ENCODE measurements at regions not wholly inside any gene's neighbourhood (a gene's known extent, or its start where the extent isn't known, plus 50 kb on each side); places are given as distances from the start of the nearest gene placed in this dataset.
A peak's percentile ranks its signal among the peaks of the same experiment; 100 is the strongest.

DNA sequence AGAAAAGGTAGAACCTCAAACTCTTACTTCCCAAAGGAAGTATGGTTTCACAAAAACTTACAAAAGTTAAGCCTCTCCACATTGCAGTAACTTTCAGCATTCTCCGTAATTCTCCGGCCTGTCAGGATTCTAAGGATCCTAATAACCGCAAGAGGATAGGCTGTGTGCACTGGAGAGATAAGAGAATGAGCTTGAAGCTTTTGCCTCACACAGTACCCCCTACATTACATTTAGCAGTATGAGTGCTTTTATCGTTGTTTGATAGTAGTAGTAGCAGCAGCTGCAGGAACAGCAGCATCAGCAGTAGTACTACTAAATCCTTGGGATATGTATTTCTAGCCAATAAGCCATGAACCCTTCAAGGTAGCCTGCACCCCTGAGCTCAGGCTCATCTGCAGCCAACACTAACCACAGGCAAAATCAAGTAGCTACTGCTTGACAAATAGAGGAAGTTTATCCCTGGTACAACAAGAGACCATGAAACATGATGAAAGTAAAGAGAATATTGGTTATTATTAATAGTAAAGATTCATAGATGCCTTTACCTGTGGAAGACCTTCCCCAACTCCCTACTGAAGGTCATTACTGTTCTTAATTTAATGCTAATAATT, 222.6 kb upstream of the CNTNAP2 start:
- TF ChIP-seq POLR2A (IDR thresholded peaks at IDR 0.05; ENCODE audit: extremely low read depth, insufficient read length) (no peak), CTCF (IDR thresholded peaks at IDR 0.05; ENCODE audit: low read depth, low read length) (no peak), MYC (IDR thresholded peaks at IDR 0.05; ENCODE audit: low read depth, low read length) (no peak)
- TF ChIP-seq, protein P1, sequence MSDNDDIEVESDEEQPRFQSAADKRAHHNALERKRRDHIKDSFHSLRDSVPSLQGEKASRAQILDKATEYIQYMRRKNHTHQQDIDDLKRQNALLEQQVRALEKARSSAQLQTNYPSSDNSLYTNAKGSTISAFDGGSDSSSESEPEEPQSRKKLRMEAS (IDR thresholded peaks at IDR 0.05; ENCODE audit: low read depth, low read length) = no peak
- DNase-seq (ENCODE audit: low read depth) = no peak
- H3K4me3 ChIP-seq (ENCODE audit: low read depth, low read length) = no peak overlapping the region

DNA sequence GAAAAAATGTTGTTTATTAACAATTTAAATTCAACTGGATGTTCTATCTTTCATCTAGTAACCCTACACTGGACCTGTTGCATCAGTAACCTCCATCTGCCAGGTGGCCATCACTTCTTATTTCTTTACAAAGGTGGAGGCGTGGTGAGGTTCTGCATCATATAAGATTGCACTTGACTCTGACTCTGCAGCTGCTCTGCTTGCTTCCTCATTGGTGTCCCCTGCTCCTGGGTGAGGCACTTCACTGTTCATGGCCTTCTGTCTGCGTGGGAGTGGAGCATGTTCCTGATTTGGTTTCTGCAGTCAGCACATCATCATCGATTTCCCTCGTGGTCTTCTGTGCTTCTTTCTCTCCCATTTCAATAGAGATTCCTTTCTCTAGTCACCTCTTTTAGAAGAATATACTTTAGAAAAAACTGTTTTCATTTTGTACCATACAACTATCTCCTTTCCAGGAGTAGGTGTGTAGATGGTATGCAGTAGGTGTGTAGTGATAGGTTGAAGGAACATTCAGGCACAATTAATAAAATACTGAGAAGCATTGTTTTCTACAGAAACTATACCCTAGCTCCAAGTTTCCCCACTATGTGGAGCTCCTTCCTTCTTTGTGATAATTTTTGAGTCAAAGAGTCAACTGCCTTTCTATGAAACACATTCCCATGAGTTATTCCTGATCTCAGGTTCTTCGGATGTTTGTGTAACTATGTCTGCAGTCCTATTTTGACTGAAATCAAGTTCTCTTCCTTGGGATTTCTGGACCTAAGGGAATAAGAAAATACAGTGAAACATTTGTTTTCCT, 231.7 kb upstream of the CNTNAP2 start:
- TF ChIP-seq CTCF (IDR thresholded peaks at IDR 0.05; ENCODE audit: low read depth, low read length) (no peak), MYC (IDR thresholded peaks at IDR 0.05; ENCODE audit: low read depth, low read length) (no peak), POLR2A (IDR thresholded peaks at IDR 0.05; ENCODE audit: extremely low read depth, insufficient read length) (no peak)
- TF ChIP-seq, protein P1 (IDR thresholded peaks at IDR 0.05; ENCODE audit: low read depth, low read length) = no peak
- no peak overlapping the region for H3K4me3 ChIP-seq (ENCODE audit: low read depth, low read length)
- peak; percentile 44 for DNase-seq (ENCODE audit: low read depth)

GRCh38 chr7:145876376-145876775, 240.2 kb upstream of the CNTNAP2 start:
- no peak for TF ChIP-seq POLR2A (IDR thresholded peaks at IDR 0.05; ENCODE audit: extremely low read depth, insufficient read length)
- TF ChIP-seq, protein P1 (IDR thresholded peaks at IDR 0.05; ENCODE audit: low read depth, low read length) = no peak
- TF ChIP-seq CTCF (IDR thresholded peaks at IDR 0.05; ENCODE audit: low read depth, low read length) = no peak
- TF ChIP-seq MYC (IDR thresholded peaks at IDR 0.05; ENCODE audit: low read depth, low read length) = no peak
- no peak for DNase-seq (ENCODE audit: low read depth)
- H3K4me3 ChIP-seq (ENCODE audit: low read depth, low read length) = no peak overlapping the region

DNA sequence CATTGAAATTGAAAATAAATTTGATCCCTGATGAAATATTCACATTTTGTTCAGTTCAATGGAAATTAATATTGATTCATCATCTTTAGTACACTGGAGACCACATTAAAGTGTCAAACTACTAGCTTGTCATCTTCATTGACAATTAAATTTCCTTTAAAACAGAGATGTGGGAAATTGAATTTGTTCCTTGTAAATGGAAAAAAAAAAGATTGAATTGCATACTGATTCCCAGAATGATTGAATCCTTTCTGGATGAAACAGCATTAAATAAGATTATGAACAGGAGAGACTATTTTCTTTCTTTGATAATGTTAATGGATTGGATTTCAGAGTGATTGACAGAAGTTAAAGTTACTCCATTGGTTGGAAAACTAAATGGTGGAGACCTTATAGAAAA, 241.3 kb upstream of the CNTNAP2 start:
- no peak overlapping the region for H3K4me3 ChIP-seq (ENCODE audit: low read depth, low read length)
- no peak for TF ChIP-seq CTCF (IDR thresholded peaks at IDR 0.05; ENCODE audit: low read depth, low read length)
- no peak for DNase-seq (ENCODE audit: low read depth)

DNA sequence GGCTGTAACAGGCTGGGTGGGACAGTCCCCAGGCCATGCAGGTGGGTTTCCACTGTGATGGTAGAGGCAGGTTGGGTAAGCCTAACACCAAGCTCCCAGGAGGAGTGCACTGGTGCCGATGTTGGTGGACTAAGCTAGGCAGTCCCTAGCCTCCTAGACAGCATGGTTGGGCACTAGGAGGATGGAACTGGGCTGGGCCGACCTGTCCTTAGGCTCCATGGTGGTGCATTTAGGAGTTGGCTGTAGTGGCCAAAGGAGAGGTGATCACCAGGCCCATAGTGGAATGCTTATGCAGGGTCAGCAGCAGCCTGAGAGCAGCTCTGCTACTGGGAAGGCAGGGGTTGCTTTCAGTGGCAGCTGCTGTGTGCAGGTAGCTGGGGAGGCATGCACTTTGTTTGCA, 247.7 kb upstream of the CNTNAP2 start:
- DNase-seq (ENCODE audit: low read depth) = no peak
- TF ChIP-seq, protein P1 (IDR thresholded peaks at IDR 0.05; ENCODE audit: low read depth, low read length) = no peak
- TF ChIP-seq POLR2A (IDR thresholded peaks at IDR 0.05; ENCODE audit: extremely low read depth, insufficient read length) (no peak), CTCF (IDR thresholded peaks at IDR 0.05; ENCODE audit: low read depth, low read length) (no peak), MYC (IDR thresholded peaks at IDR 0.05; ENCODE audit: low read depth, low read length) (no peak)
- no peak overlapping the region for H3K4me3 ChIP-seq (ENCODE audit: low read depth, low read length)

All from NB4 (cell line).